ENCODE measurements at regions not wholly inside any gene's neighbourhood (a gene's known extent, or its start where the extent isn't known, plus 50 kb on each side); places are given as distances from the start of the nearest gene placed in this dataset.

- Histone ChIP-seq H3K23ac (ENCODE audit: insufficient read length) (no peak overlapping the region), H4K91ac (replicated peaks; ENCODE audit: insufficient read length, low read length) (no peak overlapping the region), H3K4ac (replicated peaks; ENCODE audit: insufficient read length, low read depth, low read length) (no peak overlapping the region), H3K4me2 (ENCODE audit: insufficient read depth in 1 of 2, low read depth in 2 of 2, low read length in 2 of 2) (no peak overlapping the region), H3K4me3 (ENCODE audit: extremely low read depth in 1 of 4, insufficient read depth in 2 of 4, low read depth in 3 of 4, low read length in 4 of 4) (no peak overlapping the region), H3K14ac (ENCODE audit: insufficient read length) (no peak overlapping the region), H2AFZ (ENCODE audit: low read length) (no peak overlapping the region), H2BK12ac (ENCODE audit: low read depth, low read length) (no peak overlapping the region), H3K36me3 (ENCODE audit: control insufficient read depth in 2 of 4, insufficient read depth in 4 of 4, low read length in 3 of 4) (no peaks in the 10 kb centered on the region), H4K20me1 (replicated peaks in 1 of 2; ENCODE audit: control insufficient read depth in 1 of 2, insufficient read depth in 2 of 2, low read length in 2 of 2) (no peaks in the 10 kb centered on the region), H3K56ac (replicated peaks; ENCODE audit: insufficient read length, low read depth, low read length) (no peak overlapping the region), H2AK5ac (ENCODE audit: low read depth, low read length) (no peak overlapping the region), H3K27ac (ENCODE audit: low read depth, low read length) (no peak overlapping the region), H2BK15ac (ENCODE audit: low read length) (no peak overlapping the region), H2BK5ac (ENCODE audit: low read depth, low read length) (no peak overlapping the region), H3K4me1 (replicated peaks in 1 of 4; ENCODE audit: control insufficient read depth in 3 of 4, insufficient read depth in 4 of 4, low read length in 3 of 4) (no peaks in the 10 kb centered on the region), H4K8ac (ENCODE audit: extremely low read depth, insufficient read depth, low read length) (no peak overlapping the region), H3K27me3 (replicated peaks in 1 of 4; ENCODE audit: control insufficient read depth in 3 of 4, extremely low read depth in 1 of 4, insufficient read depth in 3 of 4, low read length in 3 of 4) (no peaks in the 10 kb centered on the region), H3K79me1 (ENCODE audit: low read depth, low read length) (no peaks in the 10 kb centered on the region), H2BK20ac (ENCODE audit: low read length) (no peak overlapping the region), H4K5ac (ENCODE audit: insufficient read length, low read depth, low read length) (no peak overlapping the region), H3K23me2 (ENCODE audit: low read depth, low read length) (no peaks in the 10 kb centered on the region; the same call in 1 of the 2 replicates), H3K9me3 (ENCODE audit: insufficient read depth in 2 of 2, low read depth in 1 of 2, low read length in 1 of 2) (no peaks in the 10 kb centered on the region), H3K79me2 (ENCODE audit: control insufficient read depth in 1 of 2, insufficient read depth in 2 of 2, low read length in 2 of 2) (no peaks in the 10 kb centered on the region), H3K9ac (replicated peaks in 1 of 4; ENCODE audit: extremely low read depth in 1 of 4, low read depth in 3 of 4, low read length in 3 of 4) (peak overlapping the region in 1 of 4 experiments; percentile 34; a peak in 1 of 7 replicates), H3K18ac (ENCODE audit: extremely low read depth, low read length) (no peak overlapping the region), H2BK120ac (replicated peaks; ENCODE audit: low read depth, low read length) (no peak overlapping the region)
- CTCF ChIA-PET (ENCODE audit: partially characterized antibody) = no interaction called here
- no peak for DNase-seq (ENCODE audit: low read depth in 1 of 2, low spot score in 2 of 2)
- FAIRE-seq = peak; percentile 24
- TF ChIP-seq JUN (IDR thresholded peaks at IDR 0.05; ENCODE audit: low read depth, low read length) = no peak
- no peak for TF ChIP-seq EZH2 (IDR thresholded peaks at IDR 0.05; ENCODE audit: low read depth, low read length, severe bottlenecking)
- TF ChIP-seq KDM5A (IDR thresholded peaks at IDR 0.05; ENCODE audit: low read length) = no peak
- no peak for TF ChIP-seq EP300 (IDR thresholded peaks at IDR 0.05; ENCODE audit: borderline replicate concordance in 1 of 2, low read depth in 2 of 2, low read length in 2 of 2)
- TF ChIP-seq E2F6 (IDR thresholded peaks at IDR 0.05) = no peak
- WGBS, 2 experiments (ENCODE audit: extremely low coverage in 1 of 2, insufficient coverage in 1 of 2, insufficient read length in 1 of 2, insufficient replicate concordance in 2 of 2, low coverage in 1 of 2, low lambda C conversion rate in 2 of 2, missing lambda C conversion rate in 1 of 2) = 89% methylated on average over 1 of the region's 1 CpG; no CpG with 5 or more reads in 1 of the 2 experiments
- POLR2A ChIA-PET (ENCODE audit: partially characterized antibody) = no interaction called here
Observed at GRCh38 chr2:39948016-39948719, 169.1 kb upstream of the THUMPD2 start.

Measured in H1 (cell line).